ENCODE measurements at regions not wholly inside any gene's neighbourhood (a gene's known extent, or its start where the extent isn't known, plus 50 kb on each side); places are given as distances from the start of the nearest gene placed in this dataset.
"Not testable (repeated sequence)": the region's sequence is repeated elsewhere in the genome, so short reads cannot be mapped to it uniquely, and the experiment has no call there.

DNA sequence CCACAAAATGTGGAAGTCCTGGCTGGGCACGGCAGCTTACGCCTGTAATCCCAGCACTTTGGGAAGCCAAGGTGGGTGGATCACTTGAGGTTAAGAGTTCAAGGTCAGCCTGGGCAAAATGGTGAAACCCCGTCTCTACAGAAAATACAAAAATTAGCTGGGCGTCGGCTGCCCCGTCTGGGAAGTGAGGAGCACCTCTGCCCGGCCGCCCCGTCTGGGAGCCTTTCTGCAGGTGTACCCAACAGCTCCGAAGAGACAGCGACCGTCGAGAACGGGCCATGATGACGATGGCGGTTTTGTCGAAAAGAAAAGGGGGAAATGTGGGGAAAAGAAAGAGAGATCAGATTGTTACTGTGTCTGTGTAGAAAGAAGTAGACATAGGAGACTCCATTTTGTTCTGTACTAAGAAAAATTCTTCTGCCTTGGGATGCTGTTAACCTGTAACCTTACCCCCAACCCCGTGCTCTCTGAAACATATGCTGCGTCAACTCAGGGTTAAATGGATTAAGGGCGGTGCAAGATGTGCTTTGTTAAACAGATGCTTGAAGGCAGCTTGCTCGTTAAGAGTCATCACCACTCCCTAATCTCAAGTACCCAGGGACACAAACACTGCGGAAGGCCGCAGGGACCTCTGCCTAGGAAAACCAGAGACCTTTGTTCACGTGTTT lies 75.0 kb downstream of the HAPSTR1 start:
- not testable (repeated sequence) for H3K9ac ChIP-seq (ENCODE audit: low read length)
- no CpG with 5 or more reads among the region's 24 CpGs for WGBS (ENCODE audit: extremely low coverage, insufficient coverage, insufficient read length)

GRCh38 chr16:9169094-9169493 lies 77.7 kb downstream of the HAPSTR1 start:
- H3K4me1 ChIP-seq (ENCODE audit: control insufficient read depth in 1 of 2, insufficient read depth in 2 of 2, low read length in 2 of 2), result no peaks in the 10 kb centered on the region
- no peak overlapping the region for H3K4me3 ChIP-seq (ENCODE audit: low read depth, low read length)
- H3K9me3 ChIP-seq (ENCODE audit: insufficient read depth, low read depth, low read length), result peaks cover 1% of the 10 kb centered on the region
- no peak overlapping the region for H3K14ac ChIP-seq (ENCODE audit: low read length)
- H2AK5ac ChIP-seq (ENCODE audit: low read length), result no peak overlapping the region
- H3K4ac ChIP-seq (ENCODE audit: low read depth, low read length), result no peak overlapping the region
- no peak overlapping the region for H2BK12ac ChIP-seq (ENCODE audit: low read length)
- no peak overlapping the region for H2AFZ ChIP-seq (ENCODE audit: insufficient read depth, low read length, poor library complexity)
- H4K8ac ChIP-seq (ENCODE audit: low read depth, low read length), result no peak overlapping the region
- H4K91ac ChIP-seq (ENCODE audit: low read depth, low read length), result no peak overlapping the region
- no peak overlapping the region for H2BK120ac ChIP-seq (ENCODE audit: insufficient read depth, low read length, poor library complexity)
- H3K18ac ChIP-seq (ENCODE audit: low read length), result no peak overlapping the region
- H4K12ac ChIP-seq (ENCODE audit: low read depth, low read length), result no peak overlapping the region
- no peaks in the 10 kb centered on the region for H3K79me2 ChIP-seq (ENCODE audit: control insufficient read depth, insufficient read depth, low read length, poor library complexity)
- H3K4me2 ChIP-seq (ENCODE audit: low read length), result no peak overlapping the region
- no peak for DNase-seq
- no peaks in the 10 kb centered on the region for H3K79me1 ChIP-seq (ENCODE audit: low read length)
- no peak overlapping the region for H3K27ac ChIP-seq (ENCODE audit: low read depth, low read length)
- no peaks in the 10 kb centered on the region for H3K27me3 ChIP-seq (ENCODE audit: insufficient read depth, low read length)
- no peak overlapping the region for H3K9ac ChIP-seq (ENCODE audit: low read length)
- no peak overlapping the region for H3K23ac ChIP-seq (ENCODE audit: low read length)
- H2BK5ac ChIP-seq (ENCODE audit: low read depth, low read length, poor library complexity), result no peak overlapping the region
- no CpG with 5 or more reads among the region's 7 CpGs for WGBS (ENCODE audit: extremely low coverage, insufficient coverage, insufficient read length)
- H3K36me3 ChIP-seq (ENCODE audit: control insufficient read depth in 1 of 2, insufficient read depth in 2 of 2, low read length in 2 of 2), result no peaks in the 10 kb centered on the region

More for the DNA sequence above, 75.0 kb downstream of the HAPSTR1 start:
- not testable (repeated sequence) for H3K18ac ChIP-seq (ENCODE audit: low read length); H4K8ac ChIP-seq (ENCODE audit: low read depth, low read length); H3K4me2 ChIP-seq (ENCODE audit: low read length); H2BK12ac ChIP-seq (ENCODE audit: low read length); H2BK120ac ChIP-seq (ENCODE audit: insufficient read depth, low read length, poor library complexity); H2BK5ac ChIP-seq (ENCODE audit: low read depth, low read length, poor library complexity); H3K14ac ChIP-seq (ENCODE audit: low read length); H3K27me3 ChIP-seq (ENCODE audit: insufficient read depth, low read length); H4K12ac ChIP-seq (ENCODE audit: low read depth, low read length); H3K4ac ChIP-seq (ENCODE audit: low read depth, low read length); H3K4me1 ChIP-seq (ENCODE audit: control insufficient read depth in 1 of 2, insufficient read depth in 2 of 2, low read length in 2 of 2); H3K23ac ChIP-seq (ENCODE audit: low read length); H3K36me3 ChIP-seq (ENCODE audit: control insufficient read depth in 1 of 2, insufficient read depth in 2 of 2, low read length in 2 of 2); DNase-seq; H3K4me3 ChIP-seq (ENCODE audit: low read depth, low read length); H3K9me3 ChIP-seq (ENCODE audit: insufficient read depth, low read depth, low read length); H4K91ac ChIP-seq (ENCODE audit: low read depth, low read length); H2AFZ ChIP-seq (ENCODE audit: insufficient read depth, low read length, poor library complexity); H3K79me2 ChIP-seq (ENCODE audit: control insufficient read depth, insufficient read depth, low read length, poor library complexity); H2AK5ac ChIP-seq (ENCODE audit: low read length); H3K79me1 ChIP-seq (ENCODE audit: low read length); H3K27ac ChIP-seq (ENCODE audit: low read depth, low read length)

DNA sequence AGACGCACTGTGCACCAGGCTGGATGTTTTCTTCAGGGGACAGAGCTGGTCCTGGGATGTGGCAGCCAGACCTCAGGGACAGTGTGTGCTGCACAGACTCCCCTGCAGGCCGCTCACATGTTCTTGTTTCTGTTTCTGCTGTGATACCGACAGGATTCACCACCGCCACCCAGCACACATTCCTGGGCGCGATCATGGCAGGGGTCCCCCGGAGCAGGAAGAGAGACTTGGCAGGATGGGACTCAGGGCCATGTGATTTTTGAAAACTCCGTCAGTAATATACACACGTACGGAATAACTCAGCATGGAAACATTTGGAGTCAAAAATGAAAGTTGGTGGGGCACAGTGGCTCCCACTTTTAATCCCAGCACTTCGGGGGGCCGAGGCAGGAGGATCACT lies 79.0 kb downstream of the HAPSTR1 start:
- DNase-seq, result no peak
- Histone ChIP-seq H3K27ac (ENCODE audit: low read depth, low read length) (no peak overlapping the region), H3K9ac (ENCODE audit: low read length) (no peak overlapping the region), H2AFZ (ENCODE audit: insufficient read depth, low read length, poor library complexity) (no peak overlapping the region), H2BK120ac (ENCODE audit: insufficient read depth, low read length, poor library complexity) (no peak overlapping the region), H3K4me1 (ENCODE audit: control insufficient read depth in 1 of 2, insufficient read depth in 2 of 2, low read length in 2 of 2) (no peaks in the 10 kb centered on the region), H3K79me2 (ENCODE audit: control insufficient read depth, insufficient read depth, low read length, poor library complexity) (no peaks in the 10 kb centered on the region), H3K4me2 (ENCODE audit: low read length) (no peak overlapping the region), H2BK5ac (ENCODE audit: low read depth, low read length, poor library complexity) (no peak overlapping the region), H3K36me3 (ENCODE audit: control insufficient read depth in 1 of 2, insufficient read depth in 2 of 2, low read length in 2 of 2) (no peaks in the 10 kb centered on the region), H3K14ac (ENCODE audit: low read length) (no peak overlapping the region), H4K91ac (ENCODE audit: low read depth, low read length) (no peak overlapping the region), H3K4me3 (ENCODE audit: low read depth, low read length) (no peak overlapping the region), H4K8ac (ENCODE audit: low read depth, low read length) (no peak overlapping the region), H3K4ac (ENCODE audit: low read depth, low read length) (no peak overlapping the region), H2BK12ac (ENCODE audit: low read length) (no peak overlapping the region), H3K18ac (ENCODE audit: low read length) (no peak overlapping the region), H3K23ac (ENCODE audit: low read length) (no peak overlapping the region), H3K79me1 (ENCODE audit: low read length) (no peaks in the 10 kb centered on the region), H2AK5ac (ENCODE audit: low read length) (no peak overlapping the region), H3K27me3 (ENCODE audit: insufficient read depth, low read length) (no peaks in the 10 kb centered on the region), H3K9me3 (ENCODE audit: insufficient read depth, low read depth, low read length) (peaks cover 1% of the 10 kb centered on the region), H4K12ac (ENCODE audit: low read depth, low read length) (no peak overlapping the region)
- WGBS (ENCODE audit: extremely low coverage, insufficient coverage, insufficient read length), result no CpG with 5 or more reads among the region's 12 CpGs

GRCh38 chr16:9176547-9177418 lies 85.3 kb downstream of the HAPSTR1 start:
- H3K4me1 ChIP-seq (ENCODE audit: control insufficient read depth in 1 of 2, insufficient read depth in 2 of 2, low read length in 2 of 2), result no peaks in the 10 kb centered on the region
- H2BK5ac ChIP-seq (ENCODE audit: low read depth, low read length, poor library complexity), result no peak overlapping the region
- H4K8ac ChIP-seq (ENCODE audit: low read depth, low read length), result no peak overlapping the region
- H3K36me3 ChIP-seq (ENCODE audit: control insufficient read depth in 1 of 2, insufficient read depth in 2 of 2, low read length in 2 of 2), result no peaks in the 10 kb centered on the region
- H3K4me3 ChIP-seq (ENCODE audit: low read depth, low read length), result no peak overlapping the region
- WGBS (ENCODE audit: extremely low coverage, insufficient coverage, insufficient read length), result no CpG with 5 or more reads among the region's 9 CpGs
- no peak overlapping the region for H2BK120ac ChIP-seq (ENCODE audit: insufficient read depth, low read length, poor library complexity)
- no peak overlapping the region for H3K9ac ChIP-seq (ENCODE audit: low read length)
- no peak overlapping the region for H3K18ac ChIP-seq (ENCODE audit: low read length)
- H3K14ac ChIP-seq (ENCODE audit: low read length), result no peak overlapping the region
- no peak overlapping the region for H3K4me2 ChIP-seq (ENCODE audit: low read length)
- H2AFZ ChIP-seq (ENCODE audit: insufficient read depth, low read length, poor library complexity), result no peak overlapping the region
- H2AK5ac ChIP-seq (ENCODE audit: low read length), result no peak overlapping the region
- no peak overlapping the region for H3K27ac ChIP-seq (ENCODE audit: low read depth, low read length)
- H3K9me3 ChIP-seq (ENCODE audit: insufficient read depth, low read depth, low read length), result no peaks in the 10 kb centered on the region
- H3K27me3 ChIP-seq (ENCODE audit: insufficient read depth, low read length), result no peaks in the 10 kb centered on the region
- H4K12ac ChIP-seq (ENCODE audit: low read depth, low read length), result no peak overlapping the region
- no peak overlapping the region for H4K91ac ChIP-seq (ENCODE audit: low read depth, low read length)
- no peaks in the 10 kb centered on the region for H3K79me1 ChIP-seq (ENCODE audit: low read length)
- no peak for DNase-seq
- no peak overlapping the region for H2BK12ac ChIP-seq (ENCODE audit: low read length)
- H3K23ac ChIP-seq (ENCODE audit: low read length), result no peak overlapping the region
- no peak overlapping the region for H3K4ac ChIP-seq (ENCODE audit: low read depth, low read length)
- no peaks in the 10 kb centered on the region for H3K79me2 ChIP-seq (ENCODE audit: control insufficient read depth, insufficient read depth, low read length, poor library complexity)
